ENCODE measurements at regions not wholly inside any gene's neighbourhood (a gene's known extent, or its start where the extent isn't known, plus 50 kb on each side); places are given as distances from the start of the nearest gene placed in this dataset.

GRCh38 chr14:29354486-29354885, 573.2 kb downstream of the PRKD1 start:
- no peak for DNase-seq (ENCODE audit: insufficient read length, low spot score, missing footprints)
- Histone ChIP-seq H3K79me2 (ENCODE audit: insufficient read depth, low read length) (no peaks in the 10 kb centered on the region), H3K27me3 (ENCODE audit: insufficient read depth, low read length) (no peaks in the 10 kb centered on the region), H3K4me1 (ENCODE audit: insufficient read depth, low read length) (no peaks in the 10 kb centered on the region), H3K4me2 (ENCODE audit: insufficient read depth, low read length) (no peak overlapping the region), H3K36me3 (ENCODE audit: insufficient read depth, low read length) (no peaks in the 10 kb centered on the region), H2AFZ (ENCODE audit: low read length) (no peak overlapping the region), H3K27ac (ENCODE audit: low read depth, low read length) (no peak overlapping the region), H4K20me1 (ENCODE audit: insufficient read depth, low read length) (no peaks in the 10 kb centered on the region), H3K4me3 (ENCODE audit: insufficient read depth, low read length) (no peak overlapping the region), H3K9me3 (ENCODE audit: low read depth, low read length) (no peaks in the 10 kb centered on the region)
- TF ChIP-seq CTCF (IDR thresholded peaks at IDR 0.05; ENCODE audit: extremely low read depth, low read depth, low read length): no peak

- DNase-seq (ENCODE audit: insufficient read length, low spot score, missing footprints): no peak
- no peak for TF ChIP-seq CTCF (IDR thresholded peaks at IDR 0.05; ENCODE audit: extremely low read depth, low read depth, low read length)
- no peaks in the 10 kb centered on the region for H3K9me3 ChIP-seq (ENCODE audit: low read depth, low read length)
Measured at GRCh38 chr14:29355331-29355730, 572.3 kb downstream of the PRKD1 start.

DNA sequence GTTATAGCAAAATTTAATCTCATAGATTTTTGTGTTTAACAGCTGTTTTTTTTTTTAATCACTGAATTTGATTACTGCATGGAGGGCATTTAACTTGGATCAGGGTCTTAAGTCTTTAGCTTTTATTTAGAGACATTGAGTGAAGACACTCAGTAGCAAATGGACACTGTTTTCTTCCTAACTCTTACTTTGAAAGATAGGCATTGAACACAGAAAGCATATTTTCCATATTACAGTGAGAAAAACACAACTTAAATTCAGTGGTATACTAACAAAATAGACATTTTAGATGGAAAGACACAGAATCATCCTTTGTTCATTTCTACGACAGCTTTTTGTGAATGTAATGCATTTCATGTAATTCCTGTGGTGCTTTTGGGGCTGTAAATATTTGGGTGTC, 571.8 kb downstream of the PRKD1 start:
- no peaks in the 10 kb centered on the region for H3K4me1 ChIP-seq (ENCODE audit: insufficient read depth, low read length)
- no peak for DNase-seq (ENCODE audit: insufficient read length, low spot score, missing footprints)
- H3K36me3 ChIP-seq (ENCODE audit: insufficient read depth, low read length): no peaks in the 10 kb centered on the region
- no peak overlapping the region for H3K27ac ChIP-seq (ENCODE audit: low read depth, low read length)
- H3K4me2 ChIP-seq (ENCODE audit: insufficient read depth, low read length): no peak overlapping the region
- H4K20me1 ChIP-seq (ENCODE audit: insufficient read depth, low read length): no peaks in the 10 kb centered on the region
- H3K9me3 ChIP-seq (ENCODE audit: low read depth, low read length): no peaks in the 10 kb centered on the region
- TF ChIP-seq CTCF (IDR thresholded peaks at IDR 0.05; ENCODE audit: extremely low read depth, low read depth, low read length): no peak
- no peak overlapping the region for H2AFZ ChIP-seq (ENCODE audit: low read length)
- H3K27me3 ChIP-seq (ENCODE audit: insufficient read depth, low read length): no peaks in the 10 kb centered on the region
- H3K79me2 ChIP-seq (ENCODE audit: insufficient read depth, low read length): no peaks in the 10 kb centered on the region
- H3K4me3 ChIP-seq (ENCODE audit: insufficient read depth, low read length): no peak overlapping the region

More at GRCh38 chr14:29355331-29355730, 572.3 kb downstream of the PRKD1 start:
- Histone ChIP-seq H3K4me2 (ENCODE audit: insufficient read depth, low read length) (no peak overlapping the region), H3K4me1 (ENCODE audit: insufficient read depth, low read length) (no peaks in the 10 kb centered on the region), H3K36me3 (ENCODE audit: insufficient read depth, low read length) (no peaks in the 10 kb centered on the region), H4K20me1 (ENCODE audit: insufficient read depth, low read length) (no peaks in the 10 kb centered on the region), H2AFZ (ENCODE audit: low read length) (no peak overlapping the region), H3K79me2 (ENCODE audit: insufficient read depth, low read length) (no peaks in the 10 kb centered on the region), H3K27ac (ENCODE audit: low read depth, low read length) (no peak overlapping the region), H3K4me3 (ENCODE audit: insufficient read depth, low read length) (no peak overlapping the region), H3K27me3 (ENCODE audit: insufficient read depth, low read length) (no peaks in the 10 kb centered on the region)

DNA sequence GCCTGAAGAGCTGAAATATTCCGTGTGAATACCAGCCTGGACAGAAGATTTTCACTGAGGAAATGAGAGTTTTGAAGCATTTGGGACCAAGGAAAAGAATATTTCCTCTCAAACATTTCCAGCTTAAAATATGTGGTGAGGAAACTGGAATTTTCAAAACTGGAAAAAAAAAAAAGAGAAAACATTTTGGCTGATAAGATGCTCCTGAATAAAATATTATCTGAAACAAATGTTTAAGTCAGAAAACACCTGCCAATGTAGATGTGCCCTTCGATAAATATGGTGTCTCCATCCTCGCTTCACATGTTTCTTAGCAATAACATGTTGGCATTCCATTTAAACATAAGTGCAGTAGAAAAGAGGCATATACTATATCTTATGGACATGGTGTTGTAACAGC, 567.0 kb downstream of the PRKD1 start:
- Histone ChIP-seq H3K27ac (ENCODE audit: low read depth, low read length) (no peak overlapping the region), H3K79me2 (ENCODE audit: insufficient read depth, low read length) (no peaks in the 10 kb centered on the region), H4K20me1 (ENCODE audit: insufficient read depth, low read length) (no peaks in the 10 kb centered on the region), H3K36me3 (ENCODE audit: insufficient read depth, low read length) (no peaks in the 10 kb centered on the region), H3K27me3 (ENCODE audit: insufficient read depth, low read length) (no peaks in the 10 kb centered on the region), H3K9me3 (ENCODE audit: low read depth, low read length) (no peaks in the 10 kb centered on the region), H2AFZ (ENCODE audit: low read length) (no peak overlapping the region), H3K4me1 (ENCODE audit: insufficient read depth, low read length) (no peaks in the 10 kb centered on the region), H3K4me2 (ENCODE audit: insufficient read depth, low read length) (no peak overlapping the region), H3K4me3 (ENCODE audit: insufficient read depth, low read length) (no peak overlapping the region)
- DNase-seq (ENCODE audit: insufficient read length, low spot score, missing footprints): no peak
- TF ChIP-seq CTCF (IDR thresholded peaks at IDR 0.05; ENCODE audit: extremely low read depth, low read depth, low read length): no peak
